HG03103 (cell line): ENCODE measurements at regions not wholly inside any gene's neighbourhood (a gene's known extent, or its start where the extent isn't known, plus 50 kb on each side); places are given as distances from the start of the nearest gene placed in this dataset.
"Not testable (repeated sequence)": the region's sequence is repeated elsewhere in the genome, so short reads cannot be mapped to it uniquely, and the experiment has no call there.

ENCODE experiments used
- ATAC-seq: cut with Tn5 transposase; IDR thresholded peaks from one replicate; pipeline ENCODE4 v1.9.1; 2021; ENCODE audit warnings: low read depth; ENCODE audit not compliant: unreplicated experiment

DNA sequence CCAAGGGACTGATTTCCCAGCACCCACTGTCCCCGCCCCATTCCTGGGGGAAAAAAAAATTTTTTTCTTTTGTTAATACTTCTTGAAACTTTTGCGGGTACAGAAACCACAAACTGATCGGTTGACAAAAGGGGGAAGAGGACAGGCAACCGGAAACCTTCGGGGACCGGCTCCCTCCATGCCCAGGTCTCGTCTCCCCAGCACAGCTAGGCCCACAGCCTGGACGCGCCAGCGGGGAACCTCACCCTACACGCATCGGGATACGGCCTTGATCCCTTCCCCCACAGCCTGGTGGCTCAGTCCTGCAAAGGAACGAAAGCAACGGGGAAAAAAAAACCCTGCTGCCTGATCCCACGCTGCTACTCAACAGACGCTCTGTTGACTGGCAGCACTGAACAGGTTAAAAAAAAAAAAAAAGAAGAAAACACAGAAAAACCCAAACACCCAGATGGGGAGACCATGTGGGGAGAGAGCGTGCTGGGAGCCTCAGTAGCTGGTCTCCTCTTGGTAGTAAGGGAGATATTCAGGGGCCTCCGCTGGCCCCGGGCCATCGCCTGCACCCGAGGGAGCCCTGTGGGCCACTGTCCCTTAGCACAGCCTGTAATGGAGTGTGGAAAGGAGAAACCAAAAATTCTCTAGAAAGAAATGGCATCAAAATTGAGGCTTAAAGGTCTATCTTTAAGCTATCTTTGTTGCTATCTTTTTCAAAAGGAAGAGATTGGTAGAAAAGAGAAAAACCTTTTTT, 185.7 kb downstream of the POTEC start:
- not testable (repeated sequence) for ATAC-seq

DNA sequence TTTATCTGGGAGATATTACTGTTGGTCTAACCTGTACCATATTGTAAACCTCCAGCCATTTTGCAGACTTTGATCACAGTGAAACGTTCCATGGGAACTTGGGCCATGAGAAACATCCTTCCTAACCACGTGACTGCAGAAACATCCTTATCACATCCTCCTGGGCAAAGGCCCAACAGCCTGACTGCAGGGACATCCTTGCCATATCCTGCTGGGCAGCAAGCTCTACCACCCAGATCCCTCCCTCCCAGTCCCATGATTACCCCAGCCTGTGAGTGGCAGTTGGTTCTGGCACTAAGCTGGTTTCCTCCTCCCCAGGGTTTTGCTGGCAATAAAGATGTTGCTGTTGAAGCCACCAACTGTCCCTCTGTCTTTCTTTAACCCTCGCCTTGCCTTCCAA, 201.2 kb downstream of the POTEC start:
- ATAC-seq: not testable (repeated sequence)

DNA sequence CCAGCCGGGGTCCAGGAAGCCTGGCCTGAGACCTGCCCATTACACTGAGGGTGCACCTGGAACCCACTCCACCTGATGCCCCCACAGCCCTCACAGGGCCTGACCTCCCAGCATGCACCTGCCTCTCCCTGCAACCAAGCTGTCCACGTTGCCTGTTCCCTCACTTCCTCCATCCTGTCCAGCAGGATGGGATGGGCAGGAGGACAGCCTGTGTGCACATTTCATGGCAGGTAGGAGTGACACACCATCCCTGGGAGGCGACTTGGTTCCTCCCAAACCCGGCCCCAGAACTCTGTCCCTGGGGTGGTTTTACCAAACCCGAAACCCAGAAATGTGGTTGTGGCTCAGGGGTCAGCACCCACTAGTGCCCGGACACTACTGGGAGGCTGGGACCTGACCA, 203.8 kb upstream of the ZNF519 start:
- ATAC-seq: not testable (repeated sequence)

DNA sequence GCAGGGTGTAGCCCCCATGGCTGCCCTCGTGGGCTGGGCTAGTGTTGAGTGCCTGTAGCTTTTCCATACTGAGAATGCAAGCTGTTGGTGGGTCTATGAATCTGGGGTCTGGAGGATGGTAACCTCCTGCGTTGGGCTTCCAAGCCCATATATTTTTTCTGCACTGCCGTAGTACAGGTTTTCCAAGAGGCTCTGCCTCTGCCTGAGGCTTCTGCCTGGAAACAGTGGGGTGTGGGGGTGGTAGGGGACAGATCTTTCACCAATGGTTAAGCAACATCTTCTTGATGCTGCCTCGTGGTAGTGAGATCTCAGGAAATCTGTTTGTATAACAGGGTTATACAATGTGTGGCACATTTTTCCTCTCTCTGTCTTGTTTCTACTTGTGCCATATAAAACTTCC, 189.0 kb upstream of the ZNF519 start:
- ATAC-seq: not testable (repeated sequence)

DNA sequence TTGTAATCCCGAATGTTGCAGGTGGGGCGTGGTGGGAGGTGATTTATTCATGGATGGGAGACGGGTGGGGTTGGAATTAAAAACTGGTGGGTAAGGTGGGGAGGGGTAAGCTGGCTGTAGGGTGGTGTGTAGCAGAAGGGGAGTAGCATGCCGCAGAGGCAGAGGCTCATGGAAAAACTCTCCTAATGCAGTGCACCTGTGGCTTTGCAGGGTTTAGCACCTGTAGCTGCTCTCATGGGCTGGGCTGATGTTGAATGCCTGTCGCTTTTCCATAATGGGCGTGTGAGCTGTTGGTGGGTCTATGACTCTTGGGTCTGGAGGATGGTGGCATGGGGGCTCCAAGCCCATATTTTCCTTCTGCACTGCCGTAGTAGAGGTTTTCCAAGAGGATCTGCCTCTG, 169.0 kb upstream of the ZNF519 start:
- not testable (repeated sequence) for ATAC-seq

DNA sequence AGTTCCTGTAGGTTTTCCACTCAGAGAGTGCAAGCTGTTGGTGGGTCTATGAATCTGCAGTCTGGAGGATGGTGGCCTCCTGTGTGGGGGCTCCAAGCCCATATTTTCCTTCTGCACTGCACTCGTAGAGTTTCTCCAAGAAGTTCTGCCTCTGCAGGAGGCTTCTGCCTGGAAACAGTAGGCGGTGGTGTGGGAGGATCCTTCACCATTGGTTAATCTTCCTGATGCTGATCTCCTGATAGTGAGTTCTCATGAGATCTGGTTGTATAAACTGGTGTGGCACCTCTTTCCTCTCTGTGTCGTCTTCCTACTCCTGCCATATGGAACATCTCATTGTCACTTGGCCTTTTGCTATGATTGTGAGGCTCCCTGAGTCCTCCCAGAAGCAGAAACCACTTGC, 162.8 kb upstream of the ZNF519 start:
- ATAC-seq: not testable (repeated sequence)

DNA sequence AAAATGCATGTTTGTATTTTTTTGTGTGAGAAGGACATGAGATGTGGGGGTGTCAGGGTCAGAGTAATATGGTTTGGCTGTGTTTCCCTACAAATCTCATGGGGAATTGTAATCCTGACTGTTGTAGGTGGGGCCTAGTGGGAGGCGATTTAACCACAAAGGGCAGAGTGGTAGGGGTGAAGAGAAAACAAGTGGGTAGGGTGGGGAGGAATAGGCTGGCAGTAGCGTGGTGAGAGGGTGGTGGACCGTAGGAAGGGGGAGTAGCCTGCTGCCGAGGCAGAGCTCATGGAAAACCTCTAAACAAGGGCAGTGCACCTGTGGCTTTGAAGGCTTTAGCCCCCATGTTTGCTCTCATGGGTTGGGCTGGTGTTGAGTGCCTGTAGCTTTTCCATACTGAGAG, 152.8 kb upstream of the ZNF519 start:
- no peak for ATAC-seq

DNA sequence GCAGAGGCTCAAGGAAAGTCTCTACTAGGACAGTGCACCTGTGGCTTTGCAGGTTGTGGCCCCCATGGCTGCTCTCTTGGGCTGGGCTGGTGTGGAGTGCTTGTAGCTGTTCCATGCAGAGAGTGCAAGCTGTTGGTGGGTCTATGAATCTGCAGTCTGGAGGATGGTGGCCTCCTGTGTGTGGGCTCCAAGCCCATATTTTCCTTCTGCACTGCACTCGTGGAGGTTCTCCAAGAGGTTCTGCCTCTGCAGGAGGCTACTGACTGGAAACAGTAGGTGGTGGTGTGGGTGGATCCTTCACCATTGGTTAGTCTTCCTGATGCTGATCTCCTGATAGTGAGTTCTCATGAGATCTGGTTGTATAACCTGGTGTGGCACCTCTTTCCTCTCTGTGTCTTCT, 143.2 kb upstream of the ZNF519 start:
- ATAC-seq: not testable (repeated sequence)

DNA sequence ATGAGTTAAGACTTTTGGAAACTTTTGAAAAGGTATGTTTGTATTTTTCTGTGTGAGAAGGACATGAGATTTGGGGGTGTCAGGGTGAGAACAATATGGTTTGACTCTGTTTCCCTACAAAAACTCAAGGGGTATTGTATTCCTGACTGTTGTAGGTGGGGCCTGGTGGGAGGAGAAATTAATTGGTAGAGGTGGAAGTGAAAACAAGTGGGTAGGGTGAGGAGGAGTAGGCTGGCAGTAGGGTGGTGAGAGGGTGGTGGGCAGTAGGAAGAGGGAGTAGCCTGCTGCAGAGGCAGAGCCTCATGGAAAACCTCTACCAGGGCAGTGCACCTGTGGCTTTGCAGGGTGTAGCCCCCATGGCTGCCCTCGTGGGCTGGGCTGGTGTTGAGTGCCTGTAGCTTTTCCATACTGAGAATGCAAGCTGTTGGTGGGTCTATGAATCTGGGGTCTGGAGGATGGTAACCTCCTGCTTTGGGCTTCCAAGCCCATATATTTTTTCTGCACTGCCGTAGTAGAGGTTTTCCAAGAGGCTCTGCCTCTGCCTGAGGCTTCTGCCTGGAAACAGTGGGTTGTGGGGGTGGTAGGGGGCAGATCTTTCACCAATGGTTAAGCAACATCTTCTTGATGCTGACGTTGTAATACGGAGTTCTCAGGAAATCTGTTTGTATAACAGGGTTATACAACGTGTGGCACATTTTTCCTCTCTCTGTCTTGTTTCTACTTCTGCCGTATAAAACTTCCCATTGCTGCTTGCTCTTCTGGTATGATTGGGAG, 133.6 kb upstream of the ZNF519 start:
- not testable (repeated sequence) for ATAC-seq

DNA sequence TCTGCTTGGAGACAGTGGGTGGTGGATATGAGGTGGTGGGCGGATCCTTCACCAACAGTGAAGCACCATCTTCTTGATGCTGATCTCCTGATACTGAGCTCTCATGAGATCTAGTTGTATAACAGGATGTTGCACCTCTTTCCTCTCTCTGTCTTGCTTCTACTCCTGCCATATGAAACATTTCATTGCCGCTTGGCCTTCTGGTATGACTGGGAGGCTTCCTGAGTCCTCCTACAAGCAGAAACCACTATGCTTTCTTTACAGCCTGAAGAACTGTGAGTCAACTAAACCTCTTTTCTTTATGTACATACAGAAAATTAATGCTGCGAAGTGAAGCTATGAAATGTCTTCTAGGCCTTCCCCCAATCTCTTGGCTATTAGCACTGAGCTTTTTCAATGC, 130.6 kb upstream of the ZNF519 start:
- not testable (repeated sequence) for ATAC-seq

DNA sequence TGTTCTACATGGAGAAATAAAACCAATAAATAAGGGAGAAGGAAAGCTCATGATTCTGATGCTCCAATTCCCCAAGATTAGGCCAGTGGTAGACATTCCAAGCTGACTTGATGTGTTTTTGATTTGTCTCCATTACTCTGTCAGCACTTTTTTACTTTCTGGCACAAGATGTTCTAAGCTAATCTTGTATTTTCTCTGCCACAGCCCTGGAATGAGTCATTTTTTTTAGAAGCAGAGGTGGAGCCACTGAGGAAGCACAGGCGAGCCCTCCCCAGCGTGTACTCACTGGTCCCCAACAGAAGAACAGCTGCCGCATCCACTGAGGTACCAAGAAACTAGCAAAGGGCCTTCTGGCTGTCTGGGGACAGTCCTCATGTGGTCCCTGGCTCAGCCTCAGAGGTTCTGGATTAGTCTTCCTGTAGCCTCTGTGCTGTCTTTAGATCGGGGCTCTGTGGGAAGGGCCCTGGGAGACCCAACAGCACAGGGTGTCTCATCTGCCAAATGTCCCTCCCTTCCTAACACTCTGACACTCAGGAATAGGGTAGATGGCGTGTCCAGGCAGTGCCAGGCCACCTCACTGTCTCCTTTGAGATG, 117.9 kb upstream of the ZNF519 start:
- not testable (repeated sequence) for ATAC-seq

DNA sequence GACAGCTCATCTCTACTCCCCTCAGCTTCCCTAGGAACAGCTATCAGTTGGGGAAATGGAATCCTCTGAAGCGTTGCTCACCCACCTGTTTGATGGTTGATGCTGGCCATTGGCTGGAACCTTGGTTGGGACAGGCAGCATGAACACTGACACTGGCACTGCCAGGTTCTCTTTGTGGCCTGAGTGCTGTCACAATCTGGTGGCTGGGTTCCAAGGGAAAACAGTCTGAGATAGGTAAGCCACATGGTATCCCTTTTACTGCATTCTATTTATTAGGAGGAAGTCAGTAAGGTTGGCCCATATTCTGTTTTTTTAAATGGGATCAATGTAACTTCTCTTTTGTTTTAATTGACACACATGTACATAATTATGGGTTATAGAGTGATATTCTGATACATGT, 107.0 kb upstream of the ZNF519 start:
- ATAC-seq: not testable (repeated sequence)

DNA sequence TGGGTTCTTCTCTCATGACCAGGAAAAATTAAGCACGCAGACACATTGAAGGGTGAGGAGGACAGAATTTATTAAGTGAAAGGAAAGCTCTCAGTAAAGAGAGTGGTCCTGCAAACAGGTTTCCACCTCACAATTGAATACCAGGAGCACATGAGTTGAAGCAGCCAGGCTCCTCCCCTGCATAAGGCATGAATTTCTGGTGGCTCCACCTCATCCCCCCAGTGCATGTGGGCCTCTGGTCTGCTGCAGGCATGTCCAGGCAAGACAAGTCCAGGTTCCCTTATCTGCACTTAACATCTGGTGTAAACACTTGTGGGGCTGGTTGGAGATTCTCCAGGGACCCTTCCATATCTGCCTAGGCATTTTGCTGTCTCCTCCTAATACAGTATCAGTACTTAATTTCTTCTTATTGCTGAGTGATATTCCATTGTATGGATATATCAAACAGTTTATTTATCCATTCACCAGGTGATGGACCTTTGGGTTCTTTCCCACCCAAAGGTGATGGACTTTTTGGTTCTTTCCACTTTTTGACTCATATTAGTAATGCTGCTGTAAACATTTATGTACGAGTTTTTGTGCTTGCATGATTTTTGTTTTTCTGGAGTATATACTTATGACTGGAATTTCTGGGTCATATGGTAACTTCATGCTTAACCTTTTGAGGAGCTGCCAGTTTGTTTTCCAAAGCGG, 104.3 kb upstream of the ZNF519 start:
- ATAC-seq: not testable (repeated sequence)

DNA sequence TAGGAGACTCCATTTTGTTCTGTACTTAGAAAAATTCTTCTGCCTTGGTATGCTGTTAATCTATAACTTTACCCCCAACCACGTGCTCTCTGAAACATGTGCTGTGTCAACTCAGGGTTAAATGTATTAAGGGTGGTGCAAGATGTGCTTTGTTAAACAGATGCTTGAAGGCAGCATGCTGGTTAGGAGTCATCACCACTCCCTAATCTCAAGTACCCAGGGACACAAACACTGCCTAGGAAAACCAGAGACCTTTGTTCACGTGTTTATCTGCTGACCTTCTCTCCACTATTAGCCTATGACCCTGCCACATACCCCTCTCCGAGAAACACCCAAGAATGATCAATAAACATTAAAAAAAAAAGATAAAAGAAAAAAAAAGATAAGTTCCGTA, 93.0 kb upstream of the ZNF519 start:
- ATAC-seq: not testable (repeated sequence)

DNA sequence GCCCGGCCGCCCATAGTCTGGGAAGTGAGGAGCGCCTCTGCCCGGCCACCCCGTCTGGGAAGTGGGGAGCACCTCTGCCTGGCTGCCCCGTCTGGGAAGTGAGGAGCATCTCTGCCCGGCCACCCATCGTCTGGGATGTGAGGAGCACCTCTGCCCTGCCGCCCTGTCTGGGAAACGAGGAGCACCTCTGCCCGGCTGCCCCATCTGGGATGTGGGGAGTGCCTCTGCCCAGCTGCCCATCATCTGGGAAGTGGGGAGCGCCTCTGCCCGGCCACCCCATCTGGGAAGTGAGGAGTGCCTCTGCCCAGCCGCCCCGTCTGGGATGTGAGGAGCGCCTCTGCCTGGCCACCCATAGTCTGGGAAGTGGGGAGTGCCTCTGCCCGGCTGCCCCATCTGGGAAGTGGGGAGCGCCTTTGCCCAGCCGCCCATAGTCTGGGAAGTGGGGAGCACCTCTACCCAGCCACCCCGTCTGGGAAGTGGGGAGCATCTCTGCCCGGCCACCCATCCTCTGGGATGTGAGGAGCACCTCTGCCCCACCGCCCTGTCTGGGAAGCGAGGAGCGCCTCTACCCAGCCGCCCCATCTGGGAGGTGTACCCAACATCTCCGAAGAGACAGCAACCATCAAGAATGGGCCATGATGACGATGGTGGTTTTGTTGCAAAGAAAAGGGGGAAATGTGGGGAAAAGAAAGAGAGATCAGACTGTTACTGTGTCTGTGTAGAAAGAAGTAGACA, 92.5 kb upstream of the ZNF519 start:
- not testable (repeated sequence) for ATAC-seq

DNA sequence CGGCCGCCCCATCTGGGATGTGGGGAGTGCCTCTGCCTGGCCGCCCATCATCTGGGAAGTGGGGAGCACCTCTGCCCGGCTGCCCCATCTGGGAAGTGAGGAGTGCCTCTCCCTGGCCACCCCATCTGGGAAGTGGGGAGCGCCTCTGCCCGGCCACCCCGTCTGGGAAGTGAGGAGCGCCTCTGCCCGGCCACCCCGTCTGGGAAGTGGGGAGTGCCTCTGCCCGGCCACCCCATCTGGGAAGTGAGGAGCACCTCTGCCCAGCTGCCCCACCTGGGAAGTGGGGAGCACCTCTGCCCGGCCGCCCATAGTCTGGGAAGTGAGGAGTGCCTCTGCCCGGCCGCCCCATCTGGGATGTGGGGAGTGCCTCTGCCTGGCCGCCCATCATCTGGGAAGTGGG, 91.7 kb upstream of the ZNF519 start:
- ATAC-seq: not testable (repeated sequence)

DNA sequence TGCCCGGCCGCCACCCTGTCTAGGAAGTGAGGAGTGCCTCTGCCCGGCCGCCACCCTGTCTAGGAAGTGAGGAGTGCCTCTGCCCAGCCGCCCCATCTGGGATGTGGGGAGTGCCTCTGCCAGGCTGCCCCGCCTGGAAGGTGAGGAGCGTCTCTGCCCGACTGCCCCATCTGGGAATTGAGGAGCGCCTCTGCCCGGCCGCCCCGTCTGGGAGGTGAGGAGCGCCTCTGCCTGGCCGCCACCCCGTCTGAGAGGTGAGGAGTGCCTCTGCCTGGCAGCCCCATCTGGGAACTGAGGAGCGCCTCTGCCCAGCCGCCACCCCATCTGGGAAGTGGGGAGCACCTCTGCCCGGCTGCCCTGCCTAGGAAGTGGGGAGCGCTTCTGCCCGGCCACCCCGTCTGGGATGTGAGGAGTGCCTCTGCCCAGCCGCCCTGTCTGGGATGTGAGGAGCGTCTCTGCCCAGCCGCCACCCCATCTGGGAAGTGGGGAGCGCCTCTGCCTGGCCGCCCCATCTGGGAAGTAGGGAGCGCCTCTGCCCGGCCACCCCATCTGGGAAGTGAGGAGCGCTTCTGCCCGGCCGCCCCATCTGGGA, 91.1 kb upstream of the ZNF519 start:
- ATAC-seq: not testable (repeated sequence)

DNA sequence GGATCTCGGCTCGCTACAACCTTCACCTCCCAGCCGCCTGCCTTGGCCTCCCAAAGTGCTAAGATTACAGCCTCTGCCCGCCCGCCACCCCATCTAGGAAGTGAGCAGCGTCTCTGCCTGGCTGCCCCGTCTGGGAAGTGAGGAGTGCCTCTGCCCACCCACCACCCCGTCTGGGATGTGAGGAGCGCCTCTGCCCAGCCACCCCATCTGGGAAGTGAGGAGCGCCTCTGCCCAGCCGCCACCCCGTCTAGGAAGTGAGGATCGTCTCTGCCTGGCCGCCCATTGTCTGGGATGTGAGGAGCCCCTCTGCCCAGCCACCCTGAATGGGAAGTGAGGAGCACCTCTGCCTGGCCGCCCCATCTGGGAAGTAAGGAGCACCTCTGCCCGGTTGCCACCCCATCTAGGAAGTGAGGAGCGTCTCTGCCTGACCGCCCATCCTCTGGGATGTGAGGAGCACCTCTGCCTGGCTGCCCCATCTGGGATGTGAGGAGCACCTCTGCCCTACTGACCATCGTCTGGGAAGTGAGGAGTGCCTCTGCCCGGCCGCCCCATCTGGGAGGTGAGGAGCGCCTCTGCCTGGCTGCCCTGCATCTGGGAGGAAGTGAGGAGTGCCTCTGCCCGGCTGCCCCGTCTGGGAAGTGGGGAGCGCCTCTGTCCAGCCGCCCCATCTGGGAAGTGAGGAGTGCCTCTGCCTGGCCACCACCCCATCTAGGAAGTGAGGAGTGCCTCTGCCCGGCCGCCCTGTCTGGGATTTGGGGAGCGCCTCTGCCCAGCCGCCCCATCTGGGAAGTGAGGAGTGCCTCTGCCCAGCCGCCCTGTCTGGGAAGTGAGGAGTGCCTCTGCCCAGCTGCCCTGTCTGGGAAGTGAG, 90.4 kb upstream of the ZNF519 start:
- not testable (repeated sequence) for ATAC-seq

DNA sequence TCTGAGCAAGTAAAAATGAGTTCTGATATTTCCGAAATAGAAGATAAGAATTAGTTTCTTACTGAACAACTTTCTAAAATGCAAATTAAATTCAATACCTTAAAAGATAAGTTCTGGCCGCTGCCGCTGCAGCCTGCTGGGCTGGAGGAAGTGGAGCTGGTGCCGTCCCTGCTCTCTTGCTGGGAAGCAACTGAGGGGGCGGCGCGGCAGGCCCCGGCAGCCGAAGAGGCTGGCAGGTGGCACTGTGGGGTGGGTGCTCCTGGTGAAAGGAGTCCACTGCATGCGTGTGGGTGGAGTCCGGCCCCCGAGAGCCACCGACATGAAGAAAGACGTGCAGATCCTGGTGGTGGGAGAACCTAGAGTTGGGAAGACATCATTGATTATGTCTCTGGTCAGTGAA, 89.5 kb upstream of the ZNF519 start:
- ATAC-seq: no peak
